K562 (cell line): ENCODE measurements at regions not wholly inside any gene's neighbourhood (a gene's known extent, or its start where the extent isn't known, plus 50 kb on each side); places are given as distances from the start of the nearest gene placed in this dataset.

Experiments used
- ATF7 ChIP-seq: fragments of 450-650 bp; IDR thresholded peaks from 2 replicates; pipeline ENCODE4 v1.7.1; 2014; ENCODE audit warnings: mild to moderate bottlenecking, moderate library complexity
- CBX5 ChIP-seq: IDR thresholded peaks from 2 replicates; pipeline ENCODE4 v1.6.1; 2014; ENCODE audit warnings: low read depth, borderline replicate concordance
- CTBP1 ChIP-seq: fragments of 450-650 bp; IDR thresholded peaks from 2 replicates; pipeline ENCODE4 v1.6.1; 2016; ENCODE audit warnings: borderline replicate concordance
- FOXM1 ChIP-seq, 2 experiments: fragments of 450-650 bp in 1 of 2; sonication (generic) in 1 of 2; formaldehyde crosslinking in 1 of 2; IDR thresholded peaks; 2 replicates each; pipeline versions ENCODE4 v1.6.1 to v1.9.0; 2017 to 2022; ENCODE audit warnings: low read depth in 2 of 2, mild to moderate bottlenecking in 2 of 2, missing genetic modification reagents in 1 of 2, moderate library complexity in 1 of 2
- HMG20A ChIP-seq: fragments of 450-650 bp; formaldehyde crosslinking; conservative IDR thresholded peaks from 2 replicates; pipeline ENCODE4 v1.4.0; 2020; ENCODE audit warnings: mild to moderate bottlenecking, mixed read lengths
- ID3 ChIP-seq, 2 experiments: fragments of 250-450 bp in 1 of 2; fragments of 450-650 bp in 1 of 2; sonication (Bioruptor Pico) in 1 of 2; IDR thresholded peaks; 2 replicates each; pipeline versions ENCODE4 v1.6.1 to v1.8.0; 2016 to 2021; ENCODE audit warnings: mild to moderate bottlenecking in 2 of 2, moderate library complexity in 2 of 2, missing compliant biosample characterization in 1 of 2, missing genetic modification characterization in 1 of 2
- KDM2B ChIP-seq: fragments of 250-450 bp; sonication (Bioruptor Pico); IDR thresholded peaks from 2 replicates; pipeline ENCODE4 v1.8.0; 2021; ENCODE audit warnings: mild to moderate bottlenecking, moderate library complexity
- MLX ChIP-seq, 2 experiments: fragments of 450-650 bp in 1 of 2; sonication (generic) in 1 of 2; formaldehyde crosslinking; conservative IDR thresholded peaks; 2 replicates each; pipeline versions ENCODE4 v1.4.0 to v1.8.1; 2020 to 2022; ENCODE audit warnings: mild to moderate bottlenecking in 1 of 2, missing genetic modification reagents in 1 of 2
- NR0B1 ChIP-seq: fragments of 450-650 bp; IDR thresholded peaks from one replicate; pipeline ENCODE4 v1.6.1; 2018; ENCODE audit warnings: mild to moderate bottlenecking, moderate library complexity; ENCODE audit not compliant: partially characterized antibody
- PTBP1 ChIP-seq: fragments of 200-400 bp; formaldehyde crosslinking; IDR thresholded peaks from 2 replicates; pipeline ENCODE4 v1.6.1; 2017; ENCODE audit warnings: low read depth, low read length
- STAG1 ChIP-seq: sonication (generic); formaldehyde crosslinking; IDR thresholded peaks from 2 replicates; pipeline ENCODE4 v1.5.0; 2020; ENCODE audit warnings: missing genetic modification reagents, borderline replicate concordance
- SUPT5H ChIP-seq: fragments of 450-650 bp; IDR thresholded peaks from 2 replicates; pipeline ENCODE4 v1.6.1; 2016
- TRIM28 ChIP-seq: fragments of 450-650 bp; IDR thresholded peaks from 2 replicates; pipeline ENCODE4 v1.6.1; 2017
- ZNF347 ChIP-seq: fragments of 450-650 bp; formaldehyde crosslinking; IDR thresholded peaks from 2 replicates; pipeline ENCODE4 v1.4.0; 2020; ENCODE audit warnings: low read depth, mild to moderate bottlenecking, moderate library complexity
- ZNF668 ChIP-seq: fragments of 250-450 bp; sonication (Bioruptor Pico); IDR thresholded peaks from 2 replicates; pipeline ENCODE4 v1.8.0; 2022; ENCODE audit warnings: mild to moderate bottlenecking, inconsistent platforms
- TF ChIP-seq, protein P1 (sequence below): fragments of 250-450 bp; sonication (Bioruptor Pico); IDR thresholded peaks from 2 replicates; pipeline ENCODE4 v1.5.0; 2021; ENCODE audit warnings: mild to moderate bottlenecking, moderate library complexity
- TF ChIP-seq, protein P2 (sequence below): fragments of 200-800 bp; sonication (Bioruptor generic); IDR thresholded peaks from 2 replicates; pipeline ENCODE4 v1.6.1; 2017; ENCODE audit warnings: missing genetic modification characterization, missing compliant biosample characterization
- TF ChIP-seq, protein P3 (sequence below): fragments of 450-650 bp; conservative IDR thresholded peaks from 2 replicates; pipeline ENCODE4 v1.6.1; 2016; ENCODE audit warnings: missing genetic modification characterization, low read depth, mild to moderate bottlenecking, missing compliant biosample characterization, moderate library complexity

DNA sequence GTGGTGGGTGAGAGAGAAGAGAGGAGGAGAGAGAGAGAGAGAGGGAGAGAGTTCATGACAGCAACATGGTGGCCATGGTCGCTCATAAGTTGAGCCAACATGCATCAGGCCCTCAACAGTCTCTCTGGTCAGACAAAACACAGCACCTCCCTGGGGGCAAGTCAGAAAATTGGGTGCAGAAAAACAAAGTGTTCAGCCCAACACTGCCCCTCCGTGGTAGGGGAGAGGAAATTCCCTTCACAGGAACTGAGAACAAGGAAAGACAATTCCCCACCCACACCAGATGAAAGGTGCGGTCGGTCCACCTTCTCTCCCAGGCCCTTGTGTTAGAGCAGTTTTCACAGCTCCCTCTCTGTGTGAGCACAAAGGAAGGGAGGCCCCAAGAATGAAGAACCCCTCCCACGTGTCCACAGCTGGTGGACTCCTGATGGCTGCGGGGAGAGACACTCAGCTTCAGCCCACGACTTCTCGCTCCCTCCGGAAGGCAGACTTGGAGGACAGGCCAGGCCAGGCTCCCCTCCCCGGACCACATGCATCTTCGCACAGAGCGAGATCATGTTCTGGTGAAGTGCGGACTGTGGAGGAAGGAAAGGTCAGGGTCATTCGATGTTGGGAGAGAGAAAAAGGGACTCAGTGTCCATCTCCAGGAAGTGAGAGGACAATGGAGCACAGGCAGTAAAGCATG lies 181.7 kb downstream of the ANAPC1 start (continued):
- TF ChIP-seq, protein P1, sequence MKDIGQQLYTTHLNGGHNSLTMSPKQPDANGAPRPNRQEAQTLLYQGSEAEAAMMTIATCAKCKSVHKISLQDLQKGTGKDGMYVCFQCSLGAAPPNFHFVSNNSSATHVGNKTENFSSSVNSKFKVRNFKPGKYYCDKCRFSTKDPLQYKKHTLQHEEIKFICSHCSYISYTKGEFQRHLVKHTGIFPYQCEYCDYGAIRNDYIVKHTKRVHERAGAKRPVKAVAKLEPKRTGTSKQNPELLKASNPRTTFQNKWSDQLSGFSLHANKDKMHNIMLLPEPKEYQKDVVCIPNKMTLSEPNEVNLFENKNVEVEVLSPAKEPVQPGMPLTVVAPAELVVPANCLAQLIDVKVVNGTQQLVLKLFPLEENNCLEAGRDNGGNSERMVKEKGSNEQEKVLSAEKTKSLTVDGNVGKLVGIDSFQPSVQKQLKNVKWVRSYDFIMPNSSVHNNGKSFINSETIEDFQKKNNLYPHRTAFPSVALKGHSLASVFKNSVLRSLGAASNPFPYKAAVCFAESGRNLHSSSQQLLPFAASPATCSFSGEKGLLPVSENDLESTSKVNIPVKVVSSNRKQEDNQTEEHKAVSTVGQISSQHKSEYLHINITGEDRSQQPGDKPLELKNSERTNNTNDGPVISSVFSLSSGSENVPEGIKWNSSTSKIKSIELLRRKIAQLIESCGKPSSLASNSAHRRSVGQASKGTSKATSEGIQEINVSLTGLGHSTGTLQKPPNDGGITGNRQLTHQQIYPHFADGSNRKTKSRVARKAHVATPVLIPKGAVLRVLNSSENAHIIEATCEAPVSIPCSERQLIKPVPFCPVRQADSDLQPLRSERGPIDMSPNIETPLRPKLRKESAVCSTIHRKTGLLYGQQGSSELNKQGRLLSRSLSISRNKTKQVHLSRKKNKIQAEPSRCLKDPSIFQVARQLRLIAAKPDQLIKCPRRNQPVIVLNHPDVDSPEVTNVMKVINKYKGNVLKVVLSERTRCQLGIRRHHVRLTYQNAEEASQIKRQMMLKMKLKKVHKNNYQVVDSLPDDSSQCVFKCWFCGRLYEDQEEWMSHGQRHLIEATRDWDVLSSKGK (CRISPR knock-in tag) = no peak
- TF ChIP-seq KDM2B (CRISPR knock-in tag) (no peak), SUPT5H (no peak), ATF7 (no peak), MLX (CRISPR knock-in tag; conservative IDR thresholded peaks at IDR 0.05) (no peak), CTBP1 (no peak), ZNF347 (no peak), FOXM1 (IDR thresholded peaks at IDR 0.05; ENCODE audit: low read depth) (no peak), FOXM1 (CRISPR knock-in tag; IDR thresholded peaks at IDR 0.05; ENCODE audit: low read depth) (no peak), PTBP1 (no peak), CBX5 (no peak), NR0B1 (no peak), ID3 (CRISPR knock-in tag; IDR thresholded peaks at IDR 0.05) (no peak), ID3 (tag; IDR thresholded peaks at IDR 0.05) (no peak), ZNF668 (CRISPR knock-in tag) (no peak), TRIM28 (no peak), STAG1 (CRISPR knock-in tag) (peak; percentile 81), HMG20A (CRISPR knock-in tag) (no peak)
- TF ChIP-seq, protein P2, sequence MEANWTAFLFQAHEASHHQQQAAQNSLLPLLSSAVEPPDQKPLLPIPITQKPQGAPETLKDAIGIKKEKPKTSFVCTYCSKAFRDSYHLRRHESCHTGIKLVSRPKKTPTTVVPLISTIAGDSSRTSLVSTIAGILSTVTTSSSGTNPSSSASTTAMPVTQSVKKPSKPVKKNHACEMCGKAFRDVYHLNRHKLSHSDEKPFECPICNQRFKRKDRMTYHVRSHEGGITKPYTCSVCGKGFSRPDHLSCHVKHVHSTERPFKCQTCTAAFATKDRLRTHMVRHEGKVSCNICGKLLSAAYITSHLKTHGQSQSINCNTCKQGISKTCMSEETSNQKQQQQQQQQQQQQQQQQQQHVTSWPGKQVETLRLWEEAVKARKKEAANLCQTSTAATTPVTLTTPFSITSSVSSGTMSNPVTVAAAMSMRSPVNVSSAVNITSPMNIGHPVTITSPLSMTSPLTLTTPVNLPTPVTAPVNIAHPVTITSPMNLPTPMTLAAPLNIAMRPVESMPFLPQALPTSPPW = no peak; the same call in 1 of the 2 replicates
- TF ChIP-seq, protein P3, sequence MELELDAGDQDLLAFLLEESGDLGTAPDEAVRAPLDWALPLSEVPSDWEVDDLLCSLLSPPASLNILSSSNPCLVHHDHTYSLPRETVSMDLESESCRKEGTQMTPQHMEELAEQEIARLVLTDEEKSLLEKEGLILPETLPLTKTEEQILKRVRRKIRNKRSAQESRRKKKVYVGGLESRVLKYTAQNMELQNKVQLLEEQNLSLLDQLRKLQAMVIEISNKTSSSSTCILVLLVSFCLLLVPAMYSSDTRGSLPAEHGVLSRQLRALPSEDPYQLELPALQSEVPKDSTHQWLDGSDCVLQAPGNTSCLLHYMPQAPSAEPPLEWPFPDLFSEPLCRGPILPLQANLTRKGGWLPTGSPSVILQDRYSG (tag) = no peak
